NCI-H2171 (cell line): ENCODE measurements at regions not wholly inside any gene's neighbourhood (a gene's known extent, or its start where the extent isn't known, plus 50 kb on each side); places are given as distances from the start of the nearest gene placed in this dataset.

Experiments used
- DNase-seq: peaks from one replicate; lab custom pipeline; 2025; lab: John Stamatoyannopoulos, UW

- no peak for DNase-seq
Measured at GRCh38 chr5:167143716-167144115, 1147.7 kb upstream of the WWC1 start.

GRCh38 chr5:167145841-167146240, 1145.6 kb upstream of the WWC1 start:
- no peak for DNase-seq

- DNase-seq = no peak
Measured at GRCh38 chr5:167147879-167148278, 1143.6 kb upstream of the WWC1 start.

GRCh38 chr5:167150661-167151060, 1140.8 kb upstream of the WWC1 start:
- DNase-seq = no peak

- no peak for DNase-seq
Measured at GRCh38 chr5:167152561-167152960, 1138.9 kb upstream of the WWC1 start.

GRCh38 chr5:167155387-167156005, 1135.9 kb upstream of the WWC1 start:
- no peak for DNase-seq

- DNase-seq = no peak
Measured at GRCh38 chr5:167156446-167156845, 1135.0 kb upstream of the WWC1 start.

GRCh38 chr5:167158588-167158987, 1132.9 kb upstream of the WWC1 start:
- no peak for DNase-seq

- no peak for DNase-seq
Measured at GRCh38 chr5:167160388-167160787, 1131.1 kb upstream of the WWC1 start.

- no peak for DNase-seq
Measured at GRCh38 chr5:167166696-167167095, 1124.7 kb upstream of the WWC1 start.

GRCh38 chr5:167167191-167167795, 1124.2 kb upstream of the WWC1 start:
- DNase-seq = no peak

GRCh38 chr5:167168971-167169370, 1122.5 kb upstream of the WWC1 start:
- no peak for DNase-seq

- DNase-seq = no peak
Measured at GRCh38 chr5:167171056-167171455, 1120.4 kb upstream of the WWC1 start.

- no peak for DNase-seq
Measured at GRCh38 chr5:167177736-167178135, 1113.7 kb upstream of the WWC1 start.

GRCh38 chr5:167180906-167181305, 1110.5 kb upstream of the WWC1 start:
- no peak for DNase-seq

GRCh38 chr5:167205881-167206280, 1085.6 kb upstream of the WWC1 start:
- no peak for DNase-seq

- DNase-seq = no peak
Measured at GRCh38 chr5:167207081-167207480, 1084.4 kb upstream of the WWC1 start.

GRCh38 chr5:167208911-167209310, 1082.5 kb upstream of the WWC1 start:
- DNase-seq = no peak

- no peak for DNase-seq
Measured at GRCh38 chr5:167217097-167217743, 1074.2 kb upstream of the WWC1 start.

GRCh38 chr5:167219298-167219697, 1072.1 kb upstream of the WWC1 start:
- no peak for DNase-seq

- no peak for DNase-seq
Measured at GRCh38 chr5:167226386-167226785, 1065.1 kb upstream of the WWC1 start.

GRCh38 chr5:167228134-167228533, 1063.3 kb upstream of the WWC1 start:
- no peak for DNase-seq

GRCh38 chr5:167229751-167230150, 1061.7 kb upstream of the WWC1 start:
- DNase-seq = no peak

- DNase-seq = no peak
Measured at GRCh38 chr5:167230414-167230813, 1061.0 kb upstream of the WWC1 start.
